ENCODE measurements at regions not wholly inside any gene's neighbourhood (a gene's known extent, or its start where the extent isn't known, plus 50 kb on each side); places are given as distances from the start of the nearest gene placed in this dataset.

- TF ChIP-seq, protein P1, sequence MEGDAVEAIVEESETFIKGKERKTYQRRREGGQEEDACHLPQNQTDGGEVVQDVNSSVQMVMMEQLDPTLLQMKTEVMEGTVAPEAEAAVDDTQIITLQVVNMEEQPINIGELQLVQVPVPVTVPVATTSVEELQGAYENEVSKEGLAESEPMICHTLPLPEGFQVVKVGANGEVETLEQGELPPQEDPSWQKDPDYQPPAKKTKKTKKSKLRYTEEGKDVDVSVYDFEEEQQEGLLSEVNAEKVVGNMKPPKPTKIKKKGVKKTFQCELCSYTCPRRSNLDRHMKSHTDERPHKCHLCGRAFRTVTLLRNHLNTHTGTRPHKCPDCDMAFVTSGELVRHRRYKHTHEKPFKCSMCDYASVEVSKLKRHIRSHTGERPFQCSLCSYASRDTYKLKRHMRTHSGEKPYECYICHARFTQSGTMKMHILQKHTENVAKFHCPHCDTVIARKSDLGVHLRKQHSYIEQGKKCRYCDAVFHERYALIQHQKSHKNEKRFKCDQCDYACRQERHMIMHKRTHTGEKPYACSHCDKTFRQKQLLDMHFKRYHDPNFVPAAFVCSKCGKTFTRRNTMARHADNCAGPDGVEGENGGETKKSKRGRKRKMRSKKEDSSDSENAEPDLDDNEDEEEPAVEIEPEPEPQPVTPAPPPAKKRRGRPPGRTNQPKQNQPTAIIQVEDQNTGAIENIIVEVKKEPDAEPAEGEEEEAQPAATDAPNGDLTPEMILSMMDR (IDR thresholded peaks at IDR 0.05): no peak
- peaks cover 6% of the 10 kb centered on the region for H3K4me1 ChIP-seq (ENCODE audit: control insufficient read depth, insufficient read depth, low read length)
- no CpG with 5 or more reads among the region's 1 CpG for WGBS (ENCODE audit: insufficient coverage)
These were observed 526.7 kb downstream of the FUT8 start for GRCh38 chr14:65939184-65939583.

DNA sequence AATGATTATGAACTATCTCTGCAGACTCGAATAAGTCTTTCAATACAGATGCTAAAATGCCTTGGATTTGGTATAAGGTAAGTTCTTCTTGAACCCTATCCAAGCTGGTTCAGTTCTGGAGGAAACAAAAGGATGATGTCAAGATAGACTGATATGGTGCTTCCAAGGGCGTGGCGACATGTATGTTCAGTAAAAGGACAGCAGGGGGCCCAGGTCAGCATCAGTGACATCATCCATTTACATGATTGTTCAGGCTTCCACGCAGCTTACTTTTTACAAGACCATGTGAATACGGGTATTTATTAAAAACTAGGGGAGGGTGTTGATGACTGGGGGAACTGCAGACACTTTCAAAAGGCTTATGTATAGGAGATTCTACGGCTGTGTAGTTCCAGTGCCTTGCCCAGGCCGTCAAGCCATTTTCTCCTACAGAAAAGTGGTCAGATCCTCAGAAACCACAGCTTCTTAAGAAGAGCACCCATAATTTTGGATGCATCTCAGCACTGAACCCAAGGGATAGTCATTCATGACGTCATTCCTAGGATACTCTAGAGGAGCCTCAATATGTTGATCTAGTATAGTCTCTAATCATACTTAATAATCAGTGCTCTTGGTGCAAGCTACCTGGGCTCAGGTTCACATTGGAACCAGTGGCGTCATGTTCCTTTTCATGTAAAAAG, 527.7 kb downstream of the FUT8 start:
- H3K4me1 Mint-ChIP-seq: peaks cover 32 to 37% of the 10 kb centered on the region in 2 donors
- peak in 1 of 2 donors; percentile 35 for DNase-seq
- no peak overlapping the region for H3K27ac ChIP-seq (ENCODE audit: low read length)
- no peaks in the 10 kb centered on the region for H3K27me3 ChIP-seq (ENCODE audit: control insufficient read depth, insufficient read depth, low read length)
- WGBS (ENCODE audit: insufficient coverage): 95% methylated on average over 8 of the region's 9 CpGs
- no peak overlapping the region for H3K27ac Mint-ChIP-seq
- TF ChIP-seq, protein P1 (IDR thresholded peaks at IDR 0.05): no peak
- peaks cover 2 to 3% of the 10 kb centered on the region in 2 donors for H3K9me3 Mint-ChIP-seq
- intact Hi-C loops (cut with micrococcal nuclease): no loop called here
- no peak for ATAC-seq
- H3K36me3 ChIP-seq (ENCODE audit: control insufficient read depth, insufficient read depth, low read length): no peaks in the 10 kb centered on the region
- no peaks in the 10 kb centered on the region for H3K9me3 ChIP-seq (ENCODE audit: control insufficient read depth, insufficient read depth, low read length)
- H3K36me3 Mint-ChIP-seq: no peaks in the 10 kb centered on the region
- H3K4me3 ChIP-seq (ENCODE audit: low read length): no peak overlapping the region
- peaks cover 6% of the 10 kb centered on the region for H3K4me1 ChIP-seq (ENCODE audit: control insufficient read depth, insufficient read depth, low read length)
- no peak overlapping the region for H3K4me3 Mint-ChIP-seq
- H3K27me3 Mint-ChIP-seq (ENCODE audit: low read depth in 2 of 2): no peaks in the 10 kb centered on the region

More at GRCh38 chr14:65939184-65939583, 526.7 kb downstream of the FUT8 start:
- H3K9me3 ChIP-seq (ENCODE audit: control insufficient read depth, insufficient read depth, low read length): no peaks in the 10 kb centered on the region
- H3K27me3 Mint-ChIP-seq (ENCODE audit: low read depth in 2 of 2): no peaks in the 10 kb centered on the region
- ATAC-seq: no peak
- H3K4me3 Mint-ChIP-seq: no peak overlapping the region
- H3K9me3 Mint-ChIP-seq: peaks cover 2 to 3% of the 10 kb centered on the region in 2 donors
- DNase-seq: no peak
- no peaks in the 10 kb centered on the region for H3K27me3 ChIP-seq (ENCODE audit: control insufficient read depth, insufficient read depth, low read length)
- H3K36me3 Mint-ChIP-seq: no peaks in the 10 kb centered on the region
- intact Hi-C loops (cut with micrococcal nuclease): no loop called here
- H3K27ac Mint-ChIP-seq: no peak overlapping the region
- H3K27ac ChIP-seq (ENCODE audit: low read length): no peak overlapping the region
- no peaks in the 10 kb centered on the region for H3K36me3 ChIP-seq (ENCODE audit: control insufficient read depth, insufficient read depth, low read length)
- peaks cover 37 to 42% of the 10 kb centered on the region in 2 donors for H3K4me1 Mint-ChIP-seq
- H3K4me3 ChIP-seq (ENCODE audit: low read length): no peak overlapping the region

DNA sequence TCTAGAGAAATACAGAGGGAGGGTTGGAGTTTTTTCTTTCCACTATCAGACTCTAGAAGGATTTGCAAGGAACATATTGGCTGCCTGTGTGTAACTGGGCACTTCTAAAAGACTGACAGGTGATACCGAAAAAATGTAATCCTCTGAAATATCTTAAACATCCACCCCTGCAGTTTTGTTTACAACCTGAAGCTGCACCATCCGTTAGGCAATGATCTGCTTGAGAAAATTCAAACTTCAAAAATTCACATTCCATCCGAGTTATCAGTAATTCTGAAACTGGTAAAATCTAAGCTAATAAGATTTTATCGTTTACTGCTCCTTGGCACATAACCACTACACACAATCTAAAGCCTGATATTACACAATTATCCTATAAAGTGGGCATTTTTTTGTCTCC, 528.6 kb downstream of the FUT8 start:
- H3K4me1 ChIP-seq (ENCODE audit: control insufficient read depth, insufficient read depth, low read length): peaks cover 6% of the 10 kb centered on the region

More for the DNA sequence above, 528.6 kb downstream of the FUT8 start:
- Mint-ChIP-seq H3K9me3 (peaks cover 2 to 3% of the 10 kb centered on the region in 2 donors), H3K4me3 (no peak overlapping the region), H3K27me3 (ENCODE audit: low read depth in 2 of 2) (peaks cover 0 to 4% of the 10 kb centered on the region in 2 donors), H3K27ac (no peak overlapping the region), H3K36me3 (no peaks in the 10 kb centered on the region), H3K4me1 (peaks cover 37% of the 10 kb centered on the region in 2 donors)
- intact Hi-C loops (cut with micrococcal nuclease): no loop called here
- DNase-seq (no peak), ATAC-seq (no peak)
- TF ChIP-seq, protein P1 (IDR thresholded peaks at IDR 0.05): no peak
- Histone ChIP-seq H3K9me3 (ENCODE audit: control insufficient read depth, insufficient read depth, low read length) (no peaks in the 10 kb centered on the region), H3K36me3 (ENCODE audit: control insufficient read depth, insufficient read depth, low read length) (no peaks in the 10 kb centered on the region), H3K27ac (ENCODE audit: low read length) (no peak overlapping the region), H3K4me3 (ENCODE audit: low read length) (no peak overlapping the region), H3K27me3 (ENCODE audit: control insufficient read depth, insufficient read depth, low read length) (no peaks in the 10 kb centered on the region)
- WGBS (ENCODE audit: insufficient coverage): 77% methylated on average over 4 of the region's 4 CpGs

Data from natural killer cell (primary cell).